ENCODE measurements at regions not wholly inside any gene's neighbourhood (a gene's known extent, or its start where the extent isn't known, plus 50 kb on each side); places are given as distances from the start of the nearest gene placed in this dataset.

GRCh38 chr4:138677748-138678147 lies 337.8 kb upstream of the NOCT start:
- no peak for TF ChIP-seq EZH2 (optimal IDR thresholded peaks at IDR 0.05; ENCODE audit: low read depth, low read length)
- no peak for TF ChIP-seq EZH2phosphoT487 (IDR thresholded peaks at IDR 0.05; ENCODE audit: low read length)
- no peak for TF ChIP-seq CTCF (IDR thresholded peaks at IDR 0.05; ENCODE audit: low read length)
- no peaks in the 10 kb centered on the region for H3K27me3 ChIP-seq (replicated peaks; ENCODE audit: insufficient read depth, low read length)

GRCh38 chr4:138677212-138677611 lies 338.4 kb upstream of the NOCT start:
- H3K27me3 ChIP-seq (replicated peaks; ENCODE audit: insufficient read depth, low read length), result no peaks in the 10 kb centered on the region
- H3K27ac ChIP-seq (ENCODE audit: low read length), result no peak overlapping the region
- H3F3A ChIP-seq (ENCODE audit: insufficient read depth, low read length), result no peaks in the 10 kb centered on the region
- no peaks in the 10 kb centered on the region for H3K36me3 ChIP-seq (replicated peaks; ENCODE audit: insufficient read depth, low read length)
- DNase-seq, result no peak
- H3K9me2 ChIP-seq (replicated peaks; ENCODE audit: insufficient read depth, low read length), result no peaks in the 10 kb centered on the region
- no peaks in the 10 kb centered on the region for H3K4me1 ChIP-seq (ENCODE audit: low read length)
- H4K20me1 ChIP-seq (ENCODE audit: insufficient read depth, low read length), result no peaks in the 10 kb centered on the region
- TF ChIP-seq CTCF (IDR thresholded peaks at IDR 0.05; ENCODE audit: low read length), result no peak
- no peak for TF ChIP-seq EZH2phosphoT487 (IDR thresholded peaks at IDR 0.05; ENCODE audit: low read length)
- no peak for TF ChIP-seq EZH2 (optimal IDR thresholded peaks at IDR 0.05; ENCODE audit: low read depth, low read length)
- H3K4me3 ChIP-seq (ENCODE audit: low read length), result no peak overlapping the region
- no peak overlapping the region for H2AFZ ChIP-seq (ENCODE audit: low read length)
- no peaks in the 10 kb centered on the region for H3K79me2 ChIP-seq (ENCODE audit: low read length)
- H3K4me2 ChIP-seq (ENCODE audit: low read depth, low read length), result no peak overlapping the region
- H3K9ac ChIP-seq (ENCODE audit: low read length), result no peak overlapping the region
- no peaks in the 10 kb centered on the region for H3K9me3 ChIP-seq (replicated peaks; ENCODE audit: insufficient read depth, low read length)

More at GRCh38 chr4:138677748-138678147, 337.8 kb upstream of the NOCT start:
- no peak for DNase-seq
- H3K4me1 ChIP-seq (ENCODE audit: low read length), result no peaks in the 10 kb centered on the region
- no peak overlapping the region for H3K27ac ChIP-seq (ENCODE audit: low read length)
- no peaks in the 10 kb centered on the region for H3K9me2 ChIP-seq (replicated peaks; ENCODE audit: insufficient read depth, low read length)
- no peaks in the 10 kb centered on the region for H3F3A ChIP-seq (ENCODE audit: insufficient read depth, low read length)
- no peaks in the 10 kb centered on the region for H3K79me2 ChIP-seq (ENCODE audit: low read length)
- H2AFZ ChIP-seq (ENCODE audit: low read length), result no peak overlapping the region
- no peak overlapping the region for H3K4me3 ChIP-seq (ENCODE audit: low read length)
- no peak overlapping the region for H3K4me2 ChIP-seq (ENCODE audit: low read depth, low read length)
- H3K36me3 ChIP-seq (replicated peaks; ENCODE audit: insufficient read depth, low read length), result no peaks in the 10 kb centered on the region
- H3K9ac ChIP-seq (ENCODE audit: low read length), result no peak overlapping the region
- H4K20me1 ChIP-seq (ENCODE audit: insufficient read depth, low read length), result no peaks in the 10 kb centered on the region
- no peaks in the 10 kb centered on the region for H3K9me3 ChIP-seq (replicated peaks; ENCODE audit: insufficient read depth, low read length)

- Histone ChIP-seq H3K9ac (ENCODE audit: low read length) (no peak overlapping the region), H3K4me1 (ENCODE audit: low read length) (no peaks in the 10 kb centered on the region), H3K27ac (ENCODE audit: low read length) (no peak overlapping the region), H2AFZ (ENCODE audit: low read length) (no peak overlapping the region), H3K9me3 (replicated peaks; ENCODE audit: insufficient read depth, low read length) (no peaks in the 10 kb centered on the region), H3K27me3 (replicated peaks; ENCODE audit: insufficient read depth, low read length) (no peaks in the 10 kb centered on the region), H3K9me2 (replicated peaks; ENCODE audit: insufficient read depth, low read length) (no peaks in the 10 kb centered on the region), H4K20me1 (ENCODE audit: insufficient read depth, low read length) (no peaks in the 10 kb centered on the region), H3F3A (ENCODE audit: insufficient read depth, low read length) (no peaks in the 10 kb centered on the region), H3K79me2 (ENCODE audit: low read length) (no peaks in the 10 kb centered on the region), H3K4me2 (ENCODE audit: low read depth, low read length) (no peak overlapping the region), H3K4me3 (ENCODE audit: low read length) (no peak overlapping the region), H3K36me3 (replicated peaks; ENCODE audit: insufficient read depth, low read length) (no peaks in the 10 kb centered on the region)
- TF ChIP-seq CTCF (IDR thresholded peaks at IDR 0.05; ENCODE audit: low read length) (no peak), EZH2phosphoT487 (IDR thresholded peaks at IDR 0.05; ENCODE audit: low read length) (no peak), EZH2 (optimal IDR thresholded peaks at IDR 0.05; ENCODE audit: low read depth, low read length) (no peak)
- no peak for DNase-seq
Observed at GRCh38 chr4:138675685-138676084, 339.9 kb upstream of the NOCT start.
